ENCODE measurements at regions not wholly inside any gene's neighbourhood (a gene's known extent, or its start where the extent isn't known, plus 50 kb on each side); places are given as distances from the start of the nearest gene placed in this dataset.

GRCh38 chr5:118176146-118176545 is 812.2 kb downstream of the DTWD2 start:
- Histone ChIP-seq H3K9me3 (ENCODE audit: insufficient read depth, low read depth) (no peaks in the 10 kb centered on the region), H3F3A (ENCODE audit: insufficient read depth, low read depth) (no peaks in the 10 kb centered on the region), H3K4me1 (replicated peaks; ENCODE audit: insufficient read depth) (no peaks in the 10 kb centered on the region), H2AFZ (no peak overlapping the region), H3K79me2 (ENCODE audit: low read depth) (no peaks in the 10 kb centered on the region), H3K27ac (no peak overlapping the region), H3K4me2 (no peak overlapping the region), H3K9me2 (ENCODE audit: insufficient read depth) (no peaks in the 10 kb centered on the region), H3K36me3 (ENCODE audit: low read depth) (no peaks in the 10 kb centered on the region), H4K20me1 (ENCODE audit: insufficient read depth) (no peaks in the 10 kb centered on the region), H3K4me3 (no peak overlapping the region), H3K27me3 (ENCODE audit: insufficient read depth, low read depth) (no peaks in the 10 kb centered on the region)
- BruUV-seq (replicated peaks) = no TSS peak
- TF ChIP-seq CTCF (conservative IDR thresholded peaks at IDR 0.05) = no peak
- no peak for TF ChIP-seq EZH2 (IDR thresholded peaks at IDR 0.05; ENCODE audit: low read depth)
- POLR2A ChIA-PET (ENCODE audit: unreplicated experiment) = no interaction called here
- CTCF ChIA-PET = no interaction called here
- no peak for DNase-seq
- intact Hi-C loops (cut with micrococcal nuclease; ENCODE audit: unreplicated experiment) = no loop called here

GRCh38 chr5:118174671-118175070 is 813.7 kb downstream of the DTWD2 start:
- POLR2A ChIA-PET (ENCODE audit: unreplicated experiment) = no interaction called here
- no TSS peak for BruUV-seq (replicated peaks)
- Histone ChIP-seq H3K27me3 (ENCODE audit: insufficient read depth, low read depth) (no peaks in the 10 kb centered on the region), H4K20me1 (ENCODE audit: insufficient read depth) (no peaks in the 10 kb centered on the region), H3K9me3 (ENCODE audit: insufficient read depth, low read depth) (no peaks in the 10 kb centered on the region), H3K36me3 (ENCODE audit: low read depth) (no peaks in the 10 kb centered on the region), H3K79me2 (ENCODE audit: low read depth) (no peaks in the 10 kb centered on the region), H2AFZ (no peak overlapping the region), H3K4me3 (no peak overlapping the region), H3K4me2 (no peak overlapping the region), H3F3A (ENCODE audit: insufficient read depth, low read depth) (no peaks in the 10 kb centered on the region), H3K27ac (no peak overlapping the region), H3K4me1 (replicated peaks; ENCODE audit: insufficient read depth) (no peaks in the 10 kb centered on the region), H3K9me2 (ENCODE audit: insufficient read depth) (no peaks in the 10 kb centered on the region)
- no peak for DNase-seq
- no peak for TF ChIP-seq EZH2 (IDR thresholded peaks at IDR 0.05; ENCODE audit: low read depth)
- TF ChIP-seq CTCF (conservative IDR thresholded peaks at IDR 0.05) = no peak
- intact Hi-C loops (cut with micrococcal nuclease; ENCODE audit: unreplicated experiment) = no loop called here
- CTCF ChIA-PET = no interaction called here

- no peak overlapping the region for H3K27ac ChIP-seq
- intact Hi-C loops (cut with micrococcal nuclease; ENCODE audit: unreplicated experiment) = no loop called here
- no TSS peak for BruUV-seq (replicated peaks)
- no peaks in the 10 kb centered on the region for H3K4me1 ChIP-seq (replicated peaks; ENCODE audit: insufficient read depth)
- 0 out of 2 replicates have a peak overlapping the region, but pooled peaks have one; percentile 39 for H2AFZ ChIP-seq
- TF ChIP-seq EZH2 (IDR thresholded peaks at IDR 0.05; ENCODE audit: low read depth) = no peak
- no peak for TF ChIP-seq CTCF (conservative IDR thresholded peaks at IDR 0.05)
- H3K27me3 ChIP-seq (ENCODE audit: insufficient read depth, low read depth) = no peaks in the 10 kb centered on the region
- no peak overlapping the region for H3K4me3 ChIP-seq
- H3K9me3 ChIP-seq (ENCODE audit: insufficient read depth, low read depth) = no peaks in the 10 kb centered on the region
- H4K20me1 ChIP-seq (ENCODE audit: insufficient read depth) = no peaks in the 10 kb centered on the region
- no peak for DNase-seq
- POLR2A ChIA-PET (ENCODE audit: unreplicated experiment) = no interaction called here
- no peaks in the 10 kb centered on the region for H3K79me2 ChIP-seq (ENCODE audit: low read depth)
- H3K9me2 ChIP-seq (ENCODE audit: insufficient read depth) = no peaks in the 10 kb centered on the region
- no peak overlapping the region for H3K4me2 ChIP-seq
- CTCF ChIA-PET = no interaction called here
- no peaks in the 10 kb centered on the region for H3F3A ChIP-seq (ENCODE audit: insufficient read depth, low read depth)
- H3K36me3 ChIP-seq (ENCODE audit: low read depth) = no peaks in the 10 kb centered on the region
Observed at GRCh38 chr5:118173340-118173739, 815.0 kb downstream of the DTWD2 start.
